ENCODE measurements at regions not wholly inside any gene's neighbourhood (a gene's known extent, or its start where the extent isn't known, plus 50 kb on each side); places are given as distances from the start of the nearest gene placed in this dataset.

DNA sequence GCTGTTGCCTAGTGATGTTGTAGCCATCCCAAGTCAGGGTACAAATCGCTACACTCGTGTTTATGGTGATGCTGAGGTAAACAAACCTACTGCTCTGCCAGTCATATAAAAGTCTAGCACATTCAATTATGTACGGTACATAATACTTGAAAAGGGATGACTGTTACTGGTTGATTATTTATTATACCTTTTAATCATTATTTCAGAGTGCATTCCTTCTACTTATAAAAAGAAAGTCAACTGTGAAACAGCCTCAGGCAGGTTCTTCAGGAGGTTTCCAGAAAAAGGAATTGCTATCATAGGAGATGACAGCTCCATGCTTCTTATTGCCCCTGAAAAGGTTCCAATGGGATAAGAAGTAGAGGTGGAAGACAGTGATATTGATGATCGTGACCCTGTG lies 652.5 kb upstream of the KIRREL3 start:
- DNase-seq (no peak), ATAC-seq (no peak)
- Mint-ChIP-seq H3K27ac (no peak overlapping the region), H3K4me3 (no peak overlapping the region), H3K9me3 (ENCODE audit: insufficient read depth) (no peaks in the 10 kb centered on the region), H3K36me3 (ENCODE audit: low read depth) (no peaks in the 10 kb centered on the region), H3K4me1 (ENCODE audit: low read depth) (no peaks in the 10 kb centered on the region), H3K27me3 (ENCODE audit: low read depth) (no peaks in the 10 kb centered on the region)
- POLR2A ChIA-PET, result no interaction called here
- CTCF ChIA-PET, result no interaction called here

DNA sequence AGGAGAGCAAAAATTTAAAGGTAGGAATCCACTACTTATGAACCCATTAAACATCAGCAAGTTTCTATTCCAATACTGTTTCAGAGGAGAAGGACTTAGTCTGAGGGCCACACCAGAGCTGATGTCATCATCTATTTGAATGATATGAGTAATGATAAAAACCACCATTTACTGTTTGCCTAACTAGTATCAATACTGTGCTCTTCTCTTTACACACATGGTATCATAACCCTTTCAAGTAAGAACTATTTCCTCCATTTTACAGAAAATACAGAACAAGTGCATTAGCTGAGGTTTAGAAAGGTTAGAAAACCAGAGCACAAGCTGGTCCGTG lies 651.3 kb upstream of the KIRREL3 start:
- Mint-ChIP-seq H3K36me3 (ENCODE audit: low read depth) (no peaks in the 10 kb centered on the region), H3K4me1 (ENCODE audit: low read depth) (no peaks in the 10 kb centered on the region), H3K27ac (no peak overlapping the region), H3K27me3 (ENCODE audit: low read depth) (no peaks in the 10 kb centered on the region), H3K9me3 (ENCODE audit: insufficient read depth) (no peaks in the 10 kb centered on the region), H3K4me3 (no peak overlapping the region)
- DNase-seq (no peak), ATAC-seq (no peak)
- POLR2A ChIA-PET, result no interaction called here
- CTCF ChIA-PET, result no interaction called here

DNA sequence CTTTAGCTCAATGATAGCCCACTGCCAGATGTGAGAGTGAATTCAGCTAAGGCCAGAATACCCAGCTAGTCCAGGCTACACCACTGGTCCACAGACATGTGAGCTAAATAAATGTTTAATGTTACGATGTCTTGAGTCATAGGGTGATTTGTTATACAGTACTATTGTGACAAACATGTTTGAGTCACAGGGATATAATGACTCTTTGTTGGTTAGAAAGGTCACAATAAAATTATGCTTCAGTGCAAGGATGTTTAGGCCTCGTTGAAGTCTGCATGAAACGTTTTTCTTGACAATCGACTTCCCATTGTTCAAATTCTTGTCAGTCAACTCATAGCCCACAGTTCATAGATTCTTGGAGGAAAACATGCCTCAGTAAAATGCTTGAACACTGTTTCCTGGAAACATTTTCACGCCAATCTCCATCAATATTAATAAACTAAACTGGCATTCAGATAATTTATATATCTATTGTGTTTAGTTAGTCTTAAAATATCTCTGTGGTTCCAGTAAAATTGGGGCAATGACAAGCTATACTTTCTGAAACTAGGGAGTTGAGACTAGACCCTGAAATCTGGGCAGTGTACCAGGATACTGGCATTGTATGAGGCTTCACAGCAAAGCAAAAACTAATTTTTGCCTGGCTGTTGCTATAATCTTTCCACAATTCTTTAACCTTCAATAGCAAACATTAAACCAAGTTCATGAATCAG lies 650.8 kb upstream of the KIRREL3 start:
- DNase-seq (no peak), ATAC-seq (no peak)
- no peaks in the 10 kb centered on the region for H3K4me1 Mint-ChIP-seq (ENCODE audit: low read depth)
- H3K27ac Mint-ChIP-seq, result no peak overlapping the region
- H3K4me3 Mint-ChIP-seq, result no peak overlapping the region
- POLR2A ChIA-PET, result no interaction called here
- CTCF ChIA-PET, result no interaction called here
- H3K36me3 Mint-ChIP-seq (ENCODE audit: low read depth), result no peaks in the 10 kb centered on the region
- no peaks in the 10 kb centered on the region for H3K9me3 Mint-ChIP-seq (ENCODE audit: insufficient read depth)
- no peaks in the 10 kb centered on the region for H3K27me3 Mint-ChIP-seq (ENCODE audit: low read depth)

DNA sequence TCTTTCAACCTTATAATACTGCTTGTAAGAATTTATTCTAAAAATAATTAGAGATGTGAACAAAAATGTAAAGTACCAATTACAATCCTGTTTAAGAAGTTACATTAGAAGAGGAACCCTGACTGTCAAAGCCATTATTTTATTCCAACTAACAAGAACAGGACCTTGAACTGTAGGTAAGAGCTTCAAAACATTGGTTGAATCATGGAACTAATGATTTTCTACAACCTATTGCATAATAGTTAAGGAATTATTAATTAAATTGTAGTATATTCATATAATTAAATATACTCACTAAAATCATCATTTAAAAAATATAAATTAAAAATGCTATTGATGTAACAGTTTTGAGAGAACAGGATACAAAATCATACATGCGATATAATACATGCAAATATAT lies 649.4 kb upstream of the KIRREL3 start:
- Mint-ChIP-seq H3K4me1 (ENCODE audit: low read depth) (no peaks in the 10 kb centered on the region), H3K27me3 (ENCODE audit: low read depth) (no peaks in the 10 kb centered on the region), H3K27ac (no peak overlapping the region), H3K36me3 (ENCODE audit: low read depth) (no peaks in the 10 kb centered on the region), H3K4me3 (no peak overlapping the region), H3K9me3 (ENCODE audit: insufficient read depth) (no peaks in the 10 kb centered on the region)
- ChIA-PET POLR2A (no interaction called here), CTCF (no interaction called here)
- ATAC-seq, result no peak
- DNase-seq, result no peak

DNA sequence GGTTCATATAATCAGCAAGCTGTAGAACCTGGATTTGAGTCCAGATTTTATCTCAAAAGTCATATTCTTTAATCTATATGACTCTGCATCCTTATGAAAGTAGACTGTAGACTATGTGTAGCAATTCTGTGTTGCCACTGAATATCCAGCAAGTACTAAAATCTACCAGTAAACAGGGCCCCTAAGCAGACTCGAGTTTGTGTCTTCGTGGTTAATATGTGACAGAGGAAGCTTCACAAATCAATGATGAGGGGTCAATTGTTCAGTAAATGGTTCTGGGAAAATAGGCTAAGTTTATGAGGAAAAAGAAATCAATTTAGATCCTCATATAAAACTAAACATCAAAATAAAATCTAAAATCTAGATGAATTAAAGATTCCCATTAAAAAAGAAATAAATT lies 648.5 kb upstream of the KIRREL3 start:
- DNase-seq, result no peak
- Mint-ChIP-seq H3K9me3 (ENCODE audit: insufficient read depth) (no peaks in the 10 kb centered on the region), H3K36me3 (ENCODE audit: low read depth) (no peaks in the 10 kb centered on the region), H3K27me3 (ENCODE audit: low read depth) (no peaks in the 10 kb centered on the region), H3K4me1 (ENCODE audit: low read depth) (no peaks in the 10 kb centered on the region), H3K4me3 (no peak overlapping the region), H3K27ac (no peak overlapping the region)
- ChIA-PET POLR2A (no interaction called here), CTCF (no interaction called here)
- ATAC-seq, result no peak

DNA sequence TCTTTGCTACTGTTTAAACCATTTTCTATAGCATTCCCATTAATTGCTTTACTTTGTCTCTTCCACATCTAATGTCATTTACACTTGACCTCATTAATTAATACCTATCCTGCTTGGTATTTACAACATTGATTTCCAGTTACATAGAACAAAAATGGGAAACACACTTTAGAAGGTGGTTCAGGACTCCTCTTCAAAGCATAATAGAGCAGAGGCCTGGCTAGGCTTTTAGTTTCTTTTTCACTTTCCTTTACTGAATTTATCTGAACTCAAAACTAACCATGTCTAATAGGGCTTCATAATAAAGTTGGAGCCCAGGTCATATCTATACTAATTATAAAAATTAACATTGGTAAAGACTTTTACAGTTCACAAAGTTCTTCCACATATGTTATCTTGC lies 648.0 kb upstream of the KIRREL3 start:
- ATAC-seq, result no peak
- H3K27ac Mint-ChIP-seq, result no peak overlapping the region

DNA sequence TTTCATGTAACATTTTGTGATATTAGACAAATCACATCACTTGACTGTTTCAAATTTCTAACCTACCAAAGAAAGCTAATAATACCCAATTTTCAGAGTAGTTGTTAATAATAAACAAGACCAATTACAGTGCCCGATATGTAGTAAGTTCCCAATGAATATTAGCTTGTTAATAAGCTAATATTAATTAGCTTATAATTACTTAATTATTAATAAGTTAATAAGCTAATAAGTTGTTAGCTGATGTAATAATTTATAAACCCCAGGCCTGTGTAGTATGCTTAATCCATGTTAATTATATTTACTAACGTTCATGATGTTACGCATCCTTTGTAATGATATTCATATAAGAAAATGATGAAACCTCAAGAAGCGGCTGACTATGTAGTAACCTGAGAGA lies 643.8 kb upstream of the KIRREL3 start:
- POLR2A ChIA-PET, result no interaction called here
- ATAC-seq (no peak), DNase-seq (no peak)
- Mint-ChIP-seq H3K36me3 (ENCODE audit: low read depth) (no peaks in the 10 kb centered on the region), H3K4me1 (ENCODE audit: low read depth) (no peaks in the 10 kb centered on the region), H3K4me3 (no peak overlapping the region), H3K27me3 (ENCODE audit: low read depth) (no peaks in the 10 kb centered on the region), H3K9me3 (ENCODE audit: insufficient read depth) (no peaks in the 10 kb centered on the region), H3K27ac (no peak overlapping the region)
- CTCF ChIA-PET, result no interaction called here

More for the DNA sequence above, 648.0 kb upstream of the KIRREL3 start:
- H3K4me3 Mint-ChIP-seq, result no peak overlapping the region
- ChIA-PET POLR2A (no interaction called here), CTCF (no interaction called here)
- H3K36me3 Mint-ChIP-seq (ENCODE audit: low read depth), result no peaks in the 10 kb centered on the region
- no peaks in the 10 kb centered on the region for H3K9me3 Mint-ChIP-seq (ENCODE audit: insufficient read depth)
- no peaks in the 10 kb centered on the region for H3K27me3 Mint-ChIP-seq (ENCODE audit: low read depth)
- DNase-seq, result no peak
- H3K4me1 Mint-ChIP-seq (ENCODE audit: low read depth), result no peaks in the 10 kb centered on the region

DNA sequence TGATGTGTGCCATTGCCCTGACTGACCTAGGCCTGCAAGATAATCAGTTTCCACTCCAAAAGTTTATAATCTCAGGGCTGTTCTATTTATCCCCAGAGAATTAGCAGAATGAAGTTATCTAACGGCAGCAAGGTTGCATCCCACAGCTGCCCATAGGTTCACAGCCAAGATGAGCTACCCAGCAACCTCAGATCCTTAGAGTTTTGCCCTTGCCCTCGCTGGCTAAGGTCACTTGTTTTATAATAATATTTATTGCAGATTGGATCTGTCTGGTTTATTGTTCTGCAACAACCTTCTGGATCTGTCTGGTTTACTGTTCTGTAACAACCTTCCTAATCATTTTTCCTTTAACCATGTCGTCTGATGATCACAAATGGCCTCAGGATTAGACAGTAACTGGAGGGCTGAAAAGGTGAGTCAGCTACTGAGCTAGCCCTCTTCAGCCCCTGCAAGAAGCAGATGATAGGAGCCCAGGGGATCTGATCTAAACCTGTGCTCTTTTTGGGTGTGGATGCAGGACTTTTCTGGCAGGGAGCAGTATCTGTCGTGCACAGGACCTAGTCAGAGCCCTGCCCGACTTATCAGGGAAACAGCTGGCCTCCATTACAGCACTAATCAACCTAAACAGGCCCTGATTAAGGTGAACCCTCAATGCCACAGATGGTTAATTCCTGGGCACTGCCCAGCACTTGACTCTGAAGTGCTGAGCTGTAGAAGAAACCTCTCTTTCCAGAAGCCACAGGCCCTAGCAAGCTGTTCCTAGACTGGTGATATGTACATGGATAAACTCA lies 642.9 kb upstream of the KIRREL3 start:
- DNase-seq (no peak), ATAC-seq (no peak)
- ChIA-PET CTCF (no interaction called here), POLR2A (interaction anchor here (0.6 kb wide), 1 partner anchor 278 kb away, joined by 3 read pairs; no protein-coding TSS in a partner anchor)
- Mint-ChIP-seq H3K9me3 (ENCODE audit: insufficient read depth) (no peaks in the 10 kb centered on the region), H3K4me1 (ENCODE audit: low read depth) (no peaks in the 10 kb centered on the region), H3K27me3 (ENCODE audit: low read depth) (no peaks in the 10 kb centered on the region), H3K4me3 (no peak overlapping the region), H3K36me3 (ENCODE audit: low read depth) (no peaks in the 10 kb centered on the region), H3K27ac (no peak overlapping the region)

DNA sequence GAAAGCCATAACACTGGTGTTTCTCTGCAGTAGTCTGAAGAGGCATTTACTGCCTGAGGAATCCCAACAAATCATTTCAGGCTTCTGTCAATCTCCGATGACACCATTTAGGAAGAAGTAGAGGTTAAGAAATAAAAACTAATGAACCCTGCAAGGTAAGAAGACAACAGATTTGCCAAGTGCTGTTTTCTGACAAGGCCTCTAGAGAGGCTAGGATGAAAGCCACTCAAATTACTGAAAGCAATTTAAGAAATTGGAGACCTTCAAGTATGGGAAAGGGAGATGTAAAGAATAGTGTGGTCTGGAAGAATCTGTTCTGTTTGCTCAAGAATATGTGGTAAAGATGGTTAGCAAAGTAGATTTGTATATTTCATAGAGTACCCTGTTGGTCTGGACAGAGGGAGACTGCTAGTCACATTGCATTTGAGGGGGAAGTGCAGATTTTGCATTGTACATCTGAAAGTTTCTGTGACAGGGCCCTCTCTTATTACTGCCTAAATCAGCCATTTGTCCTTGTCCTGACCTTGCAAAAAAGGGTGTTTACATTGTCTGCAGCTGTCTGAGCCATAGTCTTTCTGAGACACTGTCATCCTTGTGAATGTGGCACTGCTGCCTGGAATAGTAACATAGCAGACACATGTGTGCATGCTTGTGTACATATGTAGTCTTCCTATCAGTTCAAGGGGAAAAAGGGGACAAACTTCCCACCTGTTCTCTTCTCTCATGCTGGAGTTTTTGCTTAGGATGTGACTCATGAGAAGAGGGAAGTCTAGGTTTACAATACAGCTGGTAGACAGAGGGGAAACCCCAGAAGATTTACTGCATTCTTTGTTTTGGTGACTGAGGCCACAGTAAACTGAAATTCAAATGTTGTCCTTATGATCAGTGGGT lies 640.2 kb upstream of the KIRREL3 start:
- no peak overlapping the region for H3K4me3 Mint-ChIP-seq
- no peak overlapping the region for H3K27ac Mint-ChIP-seq
- ATAC-seq (no peak), DNase-seq (no peak)
- H3K4me1 Mint-ChIP-seq (ENCODE audit: low read depth), result no peaks in the 10 kb centered on the region
- no peaks in the 10 kb centered on the region for H3K9me3 Mint-ChIP-seq (ENCODE audit: insufficient read depth)
- POLR2A ChIA-PET, result no interaction called here
- no peaks in the 10 kb centered on the region for H3K36me3 Mint-ChIP-seq (ENCODE audit: low read depth)
- H3K27me3 Mint-ChIP-seq (ENCODE audit: low read depth), result no peaks in the 10 kb centered on the region
- CTCF ChIA-PET, result no interaction called here

DNA sequence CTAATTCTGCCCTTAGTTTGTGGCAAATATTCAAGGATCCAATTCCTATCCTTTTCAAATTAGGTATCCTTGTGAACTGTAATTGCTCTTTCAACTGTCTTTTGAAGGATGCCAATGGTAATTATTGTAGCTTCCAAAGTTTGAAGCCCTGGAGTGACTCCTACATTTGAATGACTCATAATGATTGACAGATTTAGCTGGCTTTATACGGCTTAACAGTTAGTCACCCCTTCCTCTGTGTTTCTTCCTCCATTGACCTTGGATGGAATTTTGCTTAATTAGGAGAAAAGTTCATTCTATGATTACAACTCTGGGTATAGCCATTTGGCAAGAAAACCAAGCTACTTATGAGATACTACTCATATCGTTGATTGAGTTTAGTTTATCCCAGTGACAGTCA lies 639.3 kb upstream of the KIRREL3 start:
- no peak for ATAC-seq
- CTCF ChIA-PET, result no interaction called here
- Mint-ChIP-seq H3K27ac (no peak overlapping the region), H3K36me3 (ENCODE audit: low read depth) (no peaks in the 10 kb centered on the region), H3K9me3 (ENCODE audit: insufficient read depth) (no peaks in the 10 kb centered on the region), H3K4me1 (ENCODE audit: low read depth) (no peaks in the 10 kb centered on the region), H3K27me3 (ENCODE audit: low read depth) (no peaks in the 10 kb centered on the region), H3K4me3 (no peak overlapping the region)
- no peak for DNase-seq
- POLR2A ChIA-PET, result no interaction called here

DNA sequence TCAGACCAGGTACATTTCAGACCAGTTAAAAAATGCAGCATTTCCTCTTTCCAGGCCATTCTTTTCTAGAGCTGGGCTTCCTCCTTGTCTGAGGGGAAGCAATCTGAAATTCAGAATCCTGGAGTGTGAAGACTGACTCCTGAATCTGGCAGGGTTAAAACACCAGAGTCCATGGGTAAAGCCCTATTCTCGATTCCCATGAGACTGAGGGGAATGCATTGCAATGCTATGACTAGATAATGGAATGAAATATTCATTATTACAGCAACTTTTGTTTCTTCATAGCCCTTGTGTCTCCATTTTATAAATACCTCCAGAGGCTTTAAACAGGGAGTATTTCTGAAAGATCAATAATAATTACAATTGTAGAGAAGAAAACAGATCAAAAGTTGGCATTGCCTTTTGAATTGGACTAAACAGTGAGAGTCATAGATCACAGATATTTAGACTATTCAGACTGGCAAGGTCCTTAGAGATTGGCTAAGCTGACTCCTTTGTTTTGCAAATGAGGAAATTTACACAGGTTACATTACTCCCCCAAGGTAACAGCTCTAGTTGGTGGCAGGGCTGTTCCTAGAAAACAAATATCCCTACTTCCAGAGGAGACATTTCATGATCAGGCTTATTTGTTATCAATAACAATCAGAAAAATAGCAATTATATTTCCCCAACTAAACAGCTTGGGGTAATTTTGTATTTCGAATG lies 632.6 kb upstream of the KIRREL3 start:
- no peaks in the 10 kb centered on the region for H3K4me1 Mint-ChIP-seq (ENCODE audit: low read depth)
- ATAC-seq (no peak), DNase-seq (no peak)
- H3K36me3 Mint-ChIP-seq (ENCODE audit: low read depth), result no peaks in the 10 kb centered on the region
- ChIA-PET CTCF (no interaction called here), POLR2A (no interaction called here)
- H3K27me3 Mint-ChIP-seq (ENCODE audit: low read depth), result no peaks in the 10 kb centered on the region
- no peak overlapping the region for H3K4me3 Mint-ChIP-seq
- no peak overlapping the region for H3K27ac Mint-ChIP-seq
- no peaks in the 10 kb centered on the region for H3K9me3 Mint-ChIP-seq (ENCODE audit: insufficient read depth)

DNA sequence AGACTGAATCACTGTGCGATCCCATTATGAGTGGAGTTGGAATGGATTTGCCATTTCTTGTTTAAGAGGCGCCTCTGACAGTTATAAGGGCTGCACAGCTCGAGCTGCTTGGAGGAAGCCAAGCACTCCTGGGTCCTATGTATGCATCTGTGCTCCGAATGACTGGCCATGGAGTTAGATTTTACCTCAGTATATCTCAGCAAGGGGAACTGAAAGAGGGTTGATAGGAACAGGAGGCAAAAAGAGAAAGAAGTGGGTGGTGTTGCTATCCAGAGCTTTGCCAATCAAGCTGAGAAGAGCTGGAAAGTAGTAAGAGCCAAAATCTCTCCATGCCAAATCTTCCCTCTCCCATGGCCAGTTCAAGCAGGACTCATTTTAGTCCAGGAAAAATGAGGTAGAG lies 632.0 kb upstream of the KIRREL3 start:
- Mint-ChIP-seq H3K36me3 (ENCODE audit: low read depth) (no peaks in the 10 kb centered on the region), H3K27me3 (ENCODE audit: low read depth) (no peaks in the 10 kb centered on the region), H3K4me3 (no peak overlapping the region), H3K27ac (no peak overlapping the region), H3K9me3 (ENCODE audit: insufficient read depth) (no peaks in the 10 kb centered on the region), H3K4me1 (ENCODE audit: low read depth) (no peaks in the 10 kb centered on the region)
- ChIA-PET POLR2A (no interaction called here), CTCF (no interaction called here)
- no peak for ATAC-seq
- DNase-seq, result no peak

Measured in activated CD8-positive, alpha-beta T cell treated with anti-CD3 and anti-CD28 coated beads, Interleukin-2, amount 10 ng/mL, durations not matched to agents 7 days and 5 days (primary cell).